KMS-11 (cell line): ENCODE measurements at regions not wholly inside any gene's neighbourhood (a gene's known extent, or its start where the extent isn't known, plus 50 kb on each side); places are given as distances from the start of the nearest gene placed in this dataset.

Source experiments
- H2AFZ ChIP-seq: fragments of 200-600 bp; sonication (generic); 2 replicates; pipeline ENCODE4 v1.6.1; 2016; ENCODE audit warnings: antibody characterized with exemption, mixed run types, low read depth
- H3K27ac ChIP-seq: fragments of 200-600 bp; sonication (generic); 2 replicates; pipeline ENCODE4 v1.6.1; 2016; ENCODE audit warnings: mild to moderate bottlenecking, mixed run types
- H3K27me3 ChIP-seq: fragments of 200-600 bp; sonication (generic); 2 replicates; pipeline ENCODE4 v1.6.1; 2017; ENCODE audit warnings: mild to moderate bottlenecking, low read depth, mixed run types, moderate library complexity; ENCODE audit not compliant: insufficient read depth
- H3K36me3 ChIP-seq: fragments of 200-600 bp; sonication (generic); 2 replicates; pipeline ENCODE4 v1.6.1; 2017; ENCODE audit warnings: mild to moderate bottlenecking, mixed run types; ENCODE audit not compliant: insufficient read depth
- H3K4me1 ChIP-seq: fragments of 200-600 bp; sonication (generic); 2 replicates; pipeline ENCODE4 v1.6.1; 2016; ENCODE audit warnings: mild to moderate bottlenecking, low read depth, mixed run types; ENCODE audit not compliant: poor library complexity, severe bottlenecking
- H3K4me2 ChIP-seq: fragments of 200-600 bp; sonication (generic); 2 replicates; pipeline ENCODE4 v1.7.0; 2016; ENCODE audit warnings: mild to moderate bottlenecking, mixed run types
- H3K4me3 ChIP-seq: fragments of 200-600 bp; sonication (generic); IDR thresholded peaks from 2 replicates; pipeline ENCODE4 v1.6.1; 2017; ENCODE audit warnings: low read depth, low read length, mixed read lengths; ENCODE audit not compliant: insufficient read depth
- H3K79me2 ChIP-seq: fragments of 200-600 bp; sonication (generic); 2 replicates; pipeline ENCODE4 v1.6.1; 2016; ENCODE audit warnings: low read depth, mixed run types; ENCODE audit not compliant: insufficient read depth
- H3K9ac ChIP-seq: fragments of 200-600 bp; sonication (generic); 2 replicates; pipeline ENCODE4 v1.6.1; 2016; ENCODE audit warnings: mild to moderate bottlenecking, mixed run types
- H4K20me1 ChIP-seq: fragments of 200-600 bp; sonication (generic); 2 replicates; pipeline ENCODE4 v1.6.1; 2016; ENCODE audit warnings: mild to moderate bottlenecking, mixed run types; ENCODE audit not compliant: insufficient read depth
- TF ChIP-seq, protein P1 (sequence below): fragments of 200-600 bp; sonication (generic); conservative IDR thresholded peaks from 2 replicates; pipeline ENCODE4 v1.6.1; 2017; ENCODE audit warnings: low read depth, mild to moderate bottlenecking, antibody characterized with exemption, low read length, moderate library complexity, mixed read lengths

DNA sequence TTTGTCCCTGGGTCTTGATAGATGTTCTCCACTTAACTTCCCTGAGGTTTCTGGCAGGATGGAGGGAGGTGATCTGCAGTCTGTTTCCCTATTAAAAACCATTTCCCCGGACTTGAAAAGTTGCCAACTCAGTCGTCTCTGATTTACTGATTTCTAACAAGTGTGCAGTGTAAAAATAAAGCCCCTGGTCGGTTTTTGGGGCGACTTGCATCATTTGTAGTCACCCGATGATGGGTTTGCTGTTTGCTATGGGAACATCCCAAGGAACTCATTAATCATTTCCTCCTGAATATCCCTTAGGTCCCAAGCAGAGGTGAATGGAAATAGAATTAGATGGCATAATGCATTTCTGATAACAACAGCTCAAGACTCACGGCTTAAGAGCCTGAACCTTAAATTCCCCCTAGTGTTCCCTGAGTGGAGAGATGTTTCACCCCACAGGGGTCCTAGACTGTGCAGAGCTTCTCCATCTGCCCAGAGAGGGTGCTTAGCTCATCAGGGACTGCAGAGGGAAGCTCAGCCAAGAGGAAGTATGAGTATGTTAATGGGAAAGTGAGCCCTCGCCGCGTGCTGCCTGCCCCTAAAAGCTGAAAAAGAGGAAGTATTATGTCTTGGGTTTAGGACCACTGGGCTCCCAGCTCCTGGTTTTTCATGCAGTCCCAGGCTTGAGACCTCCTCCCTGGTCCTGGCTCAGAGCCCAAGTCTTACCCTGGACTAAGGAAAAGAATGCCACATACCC is 115.1 kb upstream of the DAP start:
- Histone ChIP-seq H3K79me2 (no peaks in the 10 kb centered on the region), H3K36me3 (no peaks in the 10 kb centered on the region), H3K27ac (no peak overlapping the region), H3K4me2 (no peak overlapping the region), H3K4me3 (no peak overlapping the region), H4K20me1 (no peaks in the 10 kb centered on the region), H3K27me3 (no peaks in the 10 kb centered on the region), H2AFZ (no peak overlapping the region), H3K4me1 (no peaks in the 10 kb centered on the region), H3K9ac (no peak overlapping the region)
- TF ChIP-seq, protein P1, sequence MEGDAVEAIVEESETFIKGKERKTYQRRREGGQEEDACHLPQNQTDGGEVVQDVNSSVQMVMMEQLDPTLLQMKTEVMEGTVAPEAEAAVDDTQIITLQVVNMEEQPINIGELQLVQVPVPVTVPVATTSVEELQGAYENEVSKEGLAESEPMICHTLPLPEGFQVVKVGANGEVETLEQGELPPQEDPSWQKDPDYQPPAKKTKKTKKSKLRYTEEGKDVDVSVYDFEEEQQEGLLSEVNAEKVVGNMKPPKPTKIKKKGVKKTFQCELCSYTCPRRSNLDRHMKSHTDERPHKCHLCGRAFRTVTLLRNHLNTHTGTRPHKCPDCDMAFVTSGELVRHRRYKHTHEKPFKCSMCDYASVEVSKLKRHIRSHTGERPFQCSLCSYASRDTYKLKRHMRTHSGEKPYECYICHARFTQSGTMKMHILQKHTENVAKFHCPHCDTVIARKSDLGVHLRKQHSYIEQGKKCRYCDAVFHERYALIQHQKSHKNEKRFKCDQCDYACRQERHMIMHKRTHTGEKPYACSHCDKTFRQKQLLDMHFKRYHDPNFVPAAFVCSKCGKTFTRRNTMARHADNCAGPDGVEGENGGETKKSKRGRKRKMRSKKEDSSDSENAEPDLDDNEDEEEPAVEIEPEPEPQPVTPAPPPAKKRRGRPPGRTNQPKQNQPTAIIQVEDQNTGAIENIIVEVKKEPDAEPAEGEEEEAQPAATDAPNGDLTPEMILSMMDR, result no peak

DNA sequence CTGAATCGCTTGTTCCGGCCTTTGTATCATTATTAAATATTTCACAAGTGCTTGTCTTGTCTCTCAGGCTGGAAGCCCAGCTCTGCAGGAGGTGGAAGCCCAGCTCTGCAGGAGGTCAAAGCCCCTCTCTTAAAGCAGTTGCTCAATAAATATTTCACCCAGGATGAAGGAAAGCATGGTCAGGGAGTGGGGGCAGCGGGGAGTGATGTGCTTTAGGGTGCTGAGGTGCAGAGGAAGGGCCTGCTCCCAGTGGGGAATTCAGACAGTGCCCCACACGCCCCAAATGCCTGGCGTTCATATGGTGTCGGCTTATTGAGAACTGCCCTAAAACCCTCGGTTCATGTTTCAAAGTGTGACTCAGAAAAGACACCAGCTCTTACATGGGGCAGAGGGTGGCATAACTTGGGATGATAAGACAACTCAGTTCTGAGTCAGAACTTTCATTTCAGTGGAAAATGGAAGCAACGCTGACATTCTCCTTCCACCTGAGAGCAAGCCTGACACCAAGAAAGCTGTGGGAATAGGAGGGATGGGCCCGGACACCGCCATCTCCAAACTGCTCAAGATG is 114.3 kb upstream of the DAP start:
- Histone ChIP-seq H4K20me1 (no peaks in the 10 kb centered on the region), H3K4me3 (no peak overlapping the region), H3K9ac (no peak overlapping the region), H3K4me1 (no peaks in the 10 kb centered on the region), H2AFZ (no peak overlapping the region), H3K27me3 (no peaks in the 10 kb centered on the region), H3K36me3 (no peaks in the 10 kb centered on the region), H3K27ac (no peak overlapping the region), H3K4me2 (no peak overlapping the region), H3K79me2 (no peaks in the 10 kb centered on the region)
- TF ChIP-seq, protein P1, result no peak

DNA sequence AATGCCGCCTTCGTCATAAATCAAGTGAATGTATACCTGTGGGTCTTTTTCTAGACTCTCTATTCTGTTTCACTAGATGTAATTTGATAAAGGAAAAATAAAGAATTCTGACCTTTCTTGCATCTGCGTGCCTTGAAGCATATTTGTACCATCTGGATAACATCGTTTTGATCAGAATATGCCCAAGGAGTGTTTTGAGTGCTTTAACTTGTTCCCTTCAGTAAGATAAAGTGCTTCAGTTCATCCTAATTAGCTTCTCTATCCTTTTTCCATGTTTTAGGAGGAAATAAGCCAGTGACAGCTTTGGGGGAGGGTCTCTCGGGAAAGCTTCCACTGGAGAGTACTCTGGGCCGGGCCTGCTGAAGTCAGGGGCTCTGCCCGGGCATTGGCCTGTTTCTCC is 113.5 kb upstream of the DAP start:
- no peaks in the 10 kb centered on the region for H3K36me3 ChIP-seq
- H4K20me1 ChIP-seq, result no peaks in the 10 kb centered on the region
- TF ChIP-seq, protein P1, result no peak
- H3K4me1 ChIP-seq, result no peaks in the 10 kb centered on the region
- no peak overlapping the region for H3K27ac ChIP-seq
- H3K4me2 ChIP-seq, result no peak overlapping the region
- H3K9ac ChIP-seq, result no peak overlapping the region
- no peak overlapping the region for H3K4me3 ChIP-seq
- H3K79me2 ChIP-seq, result no peaks in the 10 kb centered on the region
- no peaks in the 10 kb centered on the region for H3K27me3 ChIP-seq
- H2AFZ ChIP-seq, result no peak overlapping the region

DNA sequence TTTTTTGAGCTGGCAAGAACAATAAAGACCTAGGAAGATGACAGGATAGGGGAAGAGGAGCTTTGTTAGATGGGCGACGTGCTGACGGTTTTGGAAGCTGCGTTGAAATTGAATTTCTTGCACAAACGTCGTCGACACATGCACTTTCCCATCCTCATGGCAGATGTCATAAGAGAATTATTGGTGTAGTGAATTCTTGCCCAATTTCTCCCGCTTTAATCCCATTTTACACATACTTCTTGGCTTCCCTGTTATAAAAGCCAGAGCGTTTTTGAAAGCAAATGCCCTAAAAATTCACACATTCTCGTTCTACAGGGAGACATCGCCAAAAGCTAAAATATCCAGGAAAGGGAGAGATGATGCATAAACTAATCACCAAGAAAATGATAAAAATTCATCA is 109.8 kb upstream of the DAP start:
- H3K4me1 ChIP-seq, result no peaks in the 10 kb centered on the region
- TF ChIP-seq, protein P1, result no peak
- no peaks in the 10 kb centered on the region for H3K79me2 ChIP-seq
- no peak overlapping the region for H3K9ac ChIP-seq
- no peaks in the 10 kb centered on the region for H3K27me3 ChIP-seq
- H3K27ac ChIP-seq, result no peak overlapping the region
- H3K4me3 ChIP-seq, result no peak overlapping the region
- H2AFZ ChIP-seq, result no peak overlapping the region
- no peaks in the 10 kb centered on the region for H3K36me3 ChIP-seq
- H4K20me1 ChIP-seq, result no peaks in the 10 kb centered on the region
- H3K4me2 ChIP-seq, result no peak overlapping the region
